RPMI8226 (cell line): ENCODE measurements at regions not wholly inside any gene's neighbourhood (a gene's known extent, or its start where the extent isn't known, plus 50 kb on each side); places are given as distances from the start of the nearest gene placed in this dataset.

Experiments used
- DNase-seq: peaks from one replicate; pipeline ENCODE4 v3.0.0-alpha.2; 2015

- DNase-seq, result no peak
Measured at GRCh38 chr4:167492007-167492406, 257.7 kb upstream of the SPOCK3 start.

DNA sequence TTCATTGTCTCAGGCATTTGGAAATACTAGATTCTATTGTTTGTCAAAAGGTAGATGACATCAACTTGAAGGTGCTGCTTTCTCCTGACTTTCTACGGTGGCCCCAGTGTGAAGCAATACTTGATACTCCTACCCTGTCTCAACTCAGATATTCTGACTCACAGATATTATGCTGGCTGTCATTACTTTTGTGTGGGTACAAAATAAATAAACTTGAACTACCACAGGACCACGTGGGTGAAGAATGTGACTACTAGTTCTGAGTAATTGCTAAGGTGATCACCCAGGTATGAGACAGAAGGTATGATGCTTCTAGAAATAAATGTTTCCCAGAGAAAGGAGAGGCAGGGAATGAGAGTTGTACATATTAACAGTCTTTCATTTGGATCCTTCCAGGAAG, 275.3 kb upstream of the SPOCK3 start:
- no peak for DNase-seq

- DNase-seq, result no peak
Measured at GRCh38 chr4:167524091-167524490, 289.8 kb upstream of the SPOCK3 start.

DNA sequence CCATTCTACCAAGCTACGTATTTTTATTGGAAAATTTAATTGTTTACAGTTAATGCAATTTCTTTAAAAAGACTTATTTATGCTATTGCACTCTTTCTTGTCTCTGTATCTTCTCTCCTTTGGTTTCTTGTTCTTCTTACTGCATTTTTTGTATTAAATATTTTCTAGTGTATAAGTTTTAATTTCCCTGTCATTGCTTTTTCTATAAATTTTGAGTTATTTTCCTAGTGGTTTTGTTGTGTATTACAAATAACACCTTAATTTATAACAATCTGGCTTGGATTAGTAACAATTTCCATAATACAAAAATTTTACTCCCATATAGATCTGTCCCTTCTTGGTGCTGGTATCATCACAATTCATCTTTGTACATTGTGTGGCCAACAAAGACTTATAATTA, 303.5 kb upstream of the SPOCK3 start:
- no peak for DNase-seq

- no peak for DNase-seq
Measured at GRCh38 chr4:167541286-167541685, 307.0 kb upstream of the SPOCK3 start.

GRCh38 chr4:167544391-167544790, 310.1 kb upstream of the SPOCK3 start:
- DNase-seq, result no peak

- no peak for DNase-seq
Measured at GRCh38 chr4:167550021-167550420, 315.7 kb upstream of the SPOCK3 start.

- no peak for DNase-seq
Measured at GRCh38 chr4:167555338-167556022, 321.2 kb upstream of the SPOCK3 start.

GRCh38 chr4:167578906-167579305, 344.6 kb upstream of the SPOCK3 start:
- DNase-seq, result no peak

GRCh38 chr4:167581449-167581965, 347.2 kb upstream of the SPOCK3 start:
- no peak for DNase-seq

DNA sequence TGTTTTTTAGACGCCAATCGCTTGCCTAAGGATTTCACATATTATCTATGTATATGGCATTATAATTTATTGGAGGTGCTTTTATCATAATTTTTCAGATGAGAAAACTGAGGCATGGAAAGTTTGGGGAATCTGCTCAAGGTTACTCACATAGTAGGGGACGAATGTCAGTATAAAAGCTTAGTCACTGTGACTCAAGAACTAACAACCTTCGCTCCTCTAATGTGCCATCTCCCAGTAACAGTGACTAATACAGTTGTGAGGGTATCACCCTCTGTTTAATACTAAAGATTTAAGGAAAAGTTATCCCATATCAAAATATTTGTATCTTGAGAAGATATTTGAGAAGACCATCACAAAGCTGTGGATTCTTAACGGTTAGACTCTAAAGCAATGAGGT, 353.1 kb upstream of the SPOCK3 start:
- no peak for DNase-seq

- no peak for DNase-seq
Measured at GRCh38 chr4:167595898-167596297, 361.6 kb upstream of the SPOCK3 start.

DNA sequence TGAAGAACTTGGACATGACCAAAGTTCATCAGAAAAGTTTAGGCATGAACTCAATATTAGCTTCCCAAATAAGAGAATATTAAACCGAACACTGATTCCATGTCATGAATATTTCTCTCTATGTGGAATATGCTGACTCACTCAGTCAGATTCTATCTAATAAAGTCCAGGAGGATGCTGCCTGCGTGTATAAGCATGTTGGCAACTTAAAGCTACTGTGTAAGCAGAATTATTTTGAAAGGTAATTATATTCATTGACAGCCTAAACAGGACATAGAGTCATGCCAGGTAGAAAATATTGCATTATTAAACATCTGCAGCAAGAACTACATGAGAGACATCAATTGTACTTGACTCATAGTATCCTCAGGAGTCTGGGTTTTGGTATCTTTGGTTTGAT, 367.9 kb upstream of the SPOCK3 start:
- DNase-seq, result no peak

DNA sequence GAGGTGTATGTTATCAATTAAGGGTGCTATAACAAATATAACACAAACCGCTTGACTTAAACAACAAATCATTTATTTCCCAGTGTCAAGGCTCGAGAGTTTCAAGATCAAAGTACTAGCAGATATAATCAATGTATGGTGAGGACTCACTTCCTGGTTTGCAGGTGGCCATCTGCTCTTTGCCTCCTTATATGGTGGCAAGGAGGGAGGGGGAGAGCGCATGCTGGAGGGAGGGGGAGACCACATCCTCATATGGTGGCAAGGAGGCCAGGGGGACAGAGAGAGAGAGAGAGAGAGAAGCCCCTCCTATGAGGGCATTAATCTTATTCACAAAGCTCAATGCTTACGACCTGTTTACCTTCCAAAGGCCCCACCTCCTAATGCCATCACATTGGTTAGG, 372.3 kb upstream of the SPOCK3 start:
- no peak for DNase-seq

- DNase-seq, result no peak
Measured at GRCh38 chr4:167613381-167613780, 379.1 kb upstream of the SPOCK3 start.

DNA sequence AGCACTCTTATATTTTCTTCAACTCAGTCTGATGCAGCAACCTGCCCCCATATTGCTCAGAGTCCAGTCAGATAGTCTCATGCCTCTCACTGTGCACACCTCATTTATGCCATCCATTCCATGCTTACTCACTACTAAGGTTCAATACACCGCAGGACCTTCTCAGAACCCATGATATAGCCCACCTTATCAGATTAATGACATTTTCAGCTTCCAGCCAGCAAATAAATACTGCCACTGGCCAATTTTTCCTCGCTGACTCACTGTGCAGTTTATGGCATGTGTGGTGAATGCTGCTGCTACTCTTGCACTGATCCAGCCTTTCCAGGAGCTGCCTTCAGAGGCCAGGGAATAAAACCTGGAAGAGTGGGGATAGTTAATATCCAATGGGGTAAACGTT, 380.6 kb upstream of the SPOCK3 start:
- no peak for DNase-seq

GRCh38 chr4:167616476-167616875, 382.2 kb upstream of the SPOCK3 start:
- DNase-seq, result no peak

DNA sequence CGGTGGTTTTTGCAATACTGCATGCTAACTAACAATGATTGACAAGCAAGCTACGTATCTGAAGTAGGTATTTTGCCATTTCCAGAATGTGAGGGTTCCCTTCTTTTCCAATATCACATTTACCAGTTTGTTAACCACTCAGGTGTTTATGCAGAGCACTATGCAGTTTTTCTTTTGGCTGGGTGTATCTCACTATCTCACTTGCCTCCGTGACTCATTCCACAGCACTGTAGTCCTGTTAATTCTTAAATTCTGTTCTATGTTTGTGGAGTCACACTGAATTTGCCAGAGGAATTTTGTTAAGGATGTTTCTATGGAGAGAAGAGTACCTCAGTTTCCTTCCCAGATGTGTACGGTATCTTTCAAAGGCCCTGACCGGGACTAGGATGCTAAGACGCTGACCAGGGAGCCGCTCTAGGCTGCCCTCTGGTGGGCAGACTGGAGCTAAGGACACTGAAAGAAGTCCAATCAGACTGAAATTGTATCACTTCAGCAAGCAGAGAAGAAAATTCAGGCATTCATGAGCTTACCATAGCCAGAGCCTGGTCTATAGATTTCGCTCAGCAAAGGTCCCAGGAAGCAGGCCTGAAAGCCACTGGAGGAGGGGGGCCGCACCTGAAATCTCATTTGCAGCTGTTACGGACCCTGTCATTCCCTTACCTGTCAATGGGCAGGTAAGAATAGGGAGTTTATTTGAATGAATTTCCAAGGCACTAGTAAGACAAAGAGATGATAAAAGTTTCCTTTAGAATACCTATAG, 388.4 kb upstream of the SPOCK3 start:
- DNase-seq, result peak; percentile 57

DNA sequence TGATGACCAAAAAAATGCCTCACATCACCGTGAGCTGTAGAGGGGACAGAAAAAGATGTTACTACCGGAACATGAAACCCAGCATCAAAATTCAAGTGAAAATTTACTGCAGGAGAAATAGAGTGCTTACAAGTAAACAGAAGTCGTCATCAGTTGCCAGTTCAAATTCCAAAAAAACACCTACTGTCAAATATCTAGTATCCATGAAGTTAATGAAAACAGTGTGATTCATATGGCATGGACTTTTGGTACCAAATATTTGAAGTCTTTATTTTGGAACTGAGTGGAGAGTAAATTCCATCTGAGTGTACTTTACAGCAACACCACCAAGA, 388.9 kb upstream of the SPOCK3 start:
- DNase-seq, result no peak

DNA sequence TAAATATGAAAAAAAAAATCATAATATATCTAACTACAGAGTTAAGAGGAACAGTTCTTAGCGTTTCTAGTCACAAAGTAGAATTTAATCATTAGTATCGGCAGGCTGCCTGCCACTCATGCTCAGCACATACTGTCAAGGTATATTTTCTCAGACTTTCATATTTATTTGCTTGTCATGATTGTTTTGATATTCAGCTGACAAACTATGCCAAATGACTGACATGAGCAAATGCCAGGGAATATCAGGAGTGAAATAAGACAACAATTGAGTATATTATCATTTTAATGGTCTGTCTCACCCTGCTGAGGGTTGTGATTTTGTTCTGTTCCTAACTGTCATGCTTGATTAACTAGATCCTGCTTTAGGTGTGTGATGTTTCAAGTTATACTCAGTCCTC, 395.0 kb upstream of the SPOCK3 start:
- no peak for DNase-seq

DNA sequence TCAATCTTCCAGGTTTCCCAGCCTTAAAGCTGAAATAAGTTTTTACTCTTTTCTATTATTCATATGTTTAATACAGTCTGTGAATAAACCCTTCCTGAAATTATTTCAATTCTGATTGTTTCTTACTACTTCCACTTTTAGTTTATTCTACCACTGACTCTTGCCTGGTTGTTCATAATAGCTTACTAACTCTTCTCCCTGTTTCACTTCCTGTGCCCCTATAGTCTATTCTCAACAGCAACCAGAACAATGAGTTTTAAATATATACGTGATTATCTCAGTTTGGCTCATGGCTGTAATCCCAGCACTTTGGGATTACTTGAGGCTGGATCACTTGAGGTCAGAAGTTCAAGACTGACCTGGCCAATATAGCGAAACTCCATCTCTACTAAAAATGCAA, 408.0 kb upstream of the SPOCK3 start:
- DNase-seq, result no peak

DNA sequence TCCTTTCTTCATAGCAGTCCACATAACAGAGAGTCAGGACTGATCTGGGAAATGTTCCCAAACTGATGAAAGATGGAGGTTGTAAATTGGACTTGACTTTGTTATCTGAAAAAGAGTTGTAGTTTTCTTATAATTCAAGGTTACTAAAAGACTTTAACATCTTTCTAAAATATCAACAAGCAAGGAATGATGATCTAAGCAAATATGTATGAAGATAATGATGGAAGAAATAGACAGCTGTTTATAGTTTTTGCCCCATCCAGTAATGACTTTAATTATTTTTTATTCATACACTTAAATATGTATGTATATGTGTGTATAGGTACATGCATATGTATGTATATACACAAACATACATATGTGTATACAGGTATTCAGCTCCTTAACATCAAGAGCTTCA, 411.1 kb upstream of the SPOCK3 start:
- DNase-seq, result no peak

DNA sequence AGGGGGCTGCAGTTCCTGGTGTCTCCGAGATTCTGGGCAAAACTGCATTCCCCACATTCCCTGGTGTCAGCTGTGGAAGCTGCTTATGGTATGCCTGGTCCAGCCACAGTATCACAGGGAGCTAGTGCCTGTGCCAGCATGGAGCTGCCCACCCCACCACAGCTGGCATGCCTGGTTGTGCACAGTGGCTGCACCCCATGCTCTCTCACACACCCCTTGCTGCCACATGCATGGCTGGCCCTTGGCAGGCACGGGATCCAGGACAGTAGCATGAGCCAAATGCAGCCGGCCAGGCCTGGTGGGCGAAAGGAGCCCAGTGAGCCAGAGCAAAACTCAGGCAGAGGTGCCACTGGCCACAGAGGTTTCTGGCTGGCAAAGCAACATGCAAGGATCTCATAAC, 418.0 kb upstream of the SPOCK3 start:
- no peak for DNase-seq

GRCh38 chr4:167688660-167689142, 403.6 kb upstream of the ANXA10 start:
- no peak for DNase-seq

- DNase-seq, result no peak
Measured at GRCh38 chr4:167702391-167702790, 389.9 kb upstream of the ANXA10 start.
